C4-2B (cell line): ENCODE measurements at regions not wholly inside any gene's neighbourhood (a gene's known extent, or its start where the extent isn't known, plus 50 kb on each side); places are given as distances from the start of the nearest gene placed in this dataset.

ENCODE experiments used
- CTCF ChIP-seq: fragments of 450-650 bp; conservative IDR thresholded peaks from 2 replicates; pipeline ENCODE4 v1.5.1; 2017; ENCODE audit warnings: mild to moderate bottlenecking
- ZFX ChIP-seq: fragments of 450-650 bp; IDR thresholded peaks from 2 replicates; pipeline ENCODE4 v1.6.1; 2017

- TF ChIP-seq CTCF (no peak), ZFX (no peak)
Measured at GRCh38 chr4:60039908-60040307, 1160.2 kb upstream of the ADGRL3 start.
